DOHH2 (cell line): ENCODE measurements at regions not wholly inside any gene's neighbourhood (a gene's known extent, or its start where the extent isn't known, plus 50 kb on each side); places are given as distances from the start of the nearest gene placed in this dataset.

Experiments used
- EZH2phosphoT487 ChIP-seq: fragments of 200-600 bp; sonication (generic); IDR thresholded peaks from 2 replicates; pipeline ENCODE4 v1.6.1; 2017; ENCODE audit warnings: borderline replicate concordance, mild to moderate bottlenecking, antibody characterized with exemption, low read length, moderate library complexity, mixed read lengths
- TF ChIP-seq, protein P1 (sequence below): fragments of 200-600 bp; sonication (generic); IDR thresholded peaks from one replicate; pipeline ENCODE4 v1.5.1; 2014; ENCODE audit warnings: antibody characterized with exemption, mild to moderate bottlenecking, low read depth, low read length; ENCODE audit not compliant: poor library complexity, severe bottlenecking

DNA sequence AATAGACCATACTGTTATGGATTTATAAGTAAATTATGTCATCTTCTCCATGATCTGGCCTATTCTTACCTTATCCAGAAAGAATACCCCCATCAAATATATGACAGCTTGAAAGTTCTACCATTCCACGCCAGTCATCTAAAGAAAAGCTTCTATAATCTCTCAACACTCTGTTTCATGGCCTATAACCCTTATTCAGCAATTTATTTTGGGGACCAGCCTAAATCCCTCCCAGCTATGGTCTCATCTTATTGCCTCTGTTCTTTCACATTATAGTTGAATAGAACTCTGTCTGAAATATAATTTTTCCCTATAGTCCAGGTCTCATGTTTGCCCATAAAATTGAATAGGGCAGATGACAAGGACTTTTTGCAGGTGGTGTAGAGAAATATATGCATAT is 2387.6 kb upstream of the WWC1 start:
- TF ChIP-seq, protein P1, sequence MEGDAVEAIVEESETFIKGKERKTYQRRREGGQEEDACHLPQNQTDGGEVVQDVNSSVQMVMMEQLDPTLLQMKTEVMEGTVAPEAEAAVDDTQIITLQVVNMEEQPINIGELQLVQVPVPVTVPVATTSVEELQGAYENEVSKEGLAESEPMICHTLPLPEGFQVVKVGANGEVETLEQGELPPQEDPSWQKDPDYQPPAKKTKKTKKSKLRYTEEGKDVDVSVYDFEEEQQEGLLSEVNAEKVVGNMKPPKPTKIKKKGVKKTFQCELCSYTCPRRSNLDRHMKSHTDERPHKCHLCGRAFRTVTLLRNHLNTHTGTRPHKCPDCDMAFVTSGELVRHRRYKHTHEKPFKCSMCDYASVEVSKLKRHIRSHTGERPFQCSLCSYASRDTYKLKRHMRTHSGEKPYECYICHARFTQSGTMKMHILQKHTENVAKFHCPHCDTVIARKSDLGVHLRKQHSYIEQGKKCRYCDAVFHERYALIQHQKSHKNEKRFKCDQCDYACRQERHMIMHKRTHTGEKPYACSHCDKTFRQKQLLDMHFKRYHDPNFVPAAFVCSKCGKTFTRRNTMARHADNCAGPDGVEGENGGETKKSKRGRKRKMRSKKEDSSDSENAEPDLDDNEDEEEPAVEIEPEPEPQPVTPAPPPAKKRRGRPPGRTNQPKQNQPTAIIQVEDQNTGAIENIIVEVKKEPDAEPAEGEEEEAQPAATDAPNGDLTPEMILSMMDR = no peak
- no peak for TF ChIP-seq EZH2phosphoT487
